ENCODE measurements at regions not wholly inside any gene's neighbourhood (a gene's known extent, or its start where the extent isn't known, plus 50 kb on each side); places are given as distances from the start of the nearest gene placed in this dataset.
"Not testable (repeated sequence)": the region's sequence is repeated elsewhere in the genome, so short reads cannot be mapped to it uniquely, and the experiment has no call there.

GRCh38 chrX:42017971-42018370, 94.6 kb upstream of the CASK start:
- Histone ChIP-seq H3K27me3 (no peaks in the 10 kb centered on the region), H3K36me3 (no peaks in the 10 kb centered on the region), H3K4me3 (no peak overlapping the region), H3K9me3 (no peaks in the 10 kb centered on the region), H3K27ac (no peak overlapping the region), H3K4me1 (no peaks in the 10 kb centered on the region)
- WGBS, 2 donors, result 83% methylated on average over 1 of the region's 1 CpG
- TF ChIP-seq CTCF (IDR thresholded peaks at IDR 0.05), result no peak
- no peak for TF ChIP-seq EP300 (IDR thresholded peaks at IDR 0.05)
- no peak for TF ChIP-seq POLR2A (IDR thresholded peaks at IDR 0.05)
- no peak for DNase-seq (ENCODE audit: low spot score in 2 of 2)

GRCh38 chrX:42000836-42001235, 77.5 kb upstream of the CASK start:
- 64 to 66% methylated on average over 3 of the region's 3 CpGs for WGBS, 2 donors
- Histone ChIP-seq H3K4me3 (no peak overlapping the region), H3K9me3 (no peaks in the 10 kb centered on the region), H3K27me3 (no peaks in the 10 kb centered on the region), H3K4me1 (no peaks in the 10 kb centered on the region), H3K36me3 (no peaks in the 10 kb centered on the region), H3K27ac (no peak overlapping the region)
- no peak for DNase-seq (ENCODE audit: low spot score in 2 of 2)
- no peak for TF ChIP-seq EP300 (IDR thresholded peaks at IDR 0.05)

- no peaks in the 10 kb centered on the region for H3K36me3 ChIP-seq
- no peak overlapping the region for H3K27ac ChIP-seq
- 69 to 79% methylated on average over 6 of the region's 6 CpGs for WGBS, 2 donors
- H3K4me3 ChIP-seq, result no peak overlapping the region
- no peaks in the 10 kb centered on the region for H3K4me1 ChIP-seq
- no peak for TF ChIP-seq POLR2A (IDR thresholded peaks at IDR 0.05)
- TF ChIP-seq CTCF (IDR thresholded peaks at IDR 0.05), result no peak
- no peak for TF ChIP-seq EP300 (IDR thresholded peaks at IDR 0.05)
- no peaks in the 10 kb centered on the region for H3K9me3 ChIP-seq
- no peak for DNase-seq (ENCODE audit: low spot score in 2 of 2)
- no peaks in the 10 kb centered on the region for H3K27me3 ChIP-seq
Observed at GRCh38 chrX:41984628-41985027, 61.3 kb upstream of the CASK start.

- Histone ChIP-seq H3K36me3 (no peaks in the 10 kb centered on the region), H3K4me3 (no peak overlapping the region), H3K27me3 (no peaks in the 10 kb centered on the region), H3K27ac (no peak overlapping the region), H3K9me3 (no peaks in the 10 kb centered on the region), H3K4me1 (no peaks in the 10 kb centered on the region)
- no peak for DNase-seq (ENCODE audit: low spot score in 2 of 2)
- TF ChIP-seq POLR2A (IDR thresholded peaks at IDR 0.05), result no peak
- no peak for TF ChIP-seq CTCF (IDR thresholded peaks at IDR 0.05)
- TF ChIP-seq EP300 (IDR thresholded peaks at IDR 0.05), result no peak
Observed at GRCh38 chrX:41982953-41983352, 59.6 kb upstream of the CASK start.

GRCh38 chrX:41981481-41982013, 58.2 kb upstream of the CASK start:
- H3K36me3 ChIP-seq, result no peaks in the 10 kb centered on the region
- 69 to 71% methylated on average over 4 of the region's 4 CpGs for WGBS, 2 donors
- H3K4me3 ChIP-seq, result no peak overlapping the region
- DNase-seq (ENCODE audit: low spot score in 2 of 2), result no peak
- TF ChIP-seq CTCF (IDR thresholded peaks at IDR 0.05) (no peak), EP300 (IDR thresholded peaks at IDR 0.05) (no peak), POLR2A (IDR thresholded peaks at IDR 0.05) (no peak)
- no peaks in the 10 kb centered on the region for H3K27me3 ChIP-seq
- H3K27ac ChIP-seq, result no peak overlapping the region
- no peaks in the 10 kb centered on the region for H3K4me1 ChIP-seq
- no peaks in the 10 kb centered on the region for H3K9me3 ChIP-seq

- H3K9me3 ChIP-seq; H3K36me3 ChIP-seq; DNase-seq (ENCODE audit: low spot score in 2 of 2); H3K27me3 ChIP-seq; H3K27ac ChIP-seq; H3K4me3 ChIP-seq; H3K4me1 ChIP-seq: not testable (repeated sequence)
- 91 to 95% methylated on average over 1 of the region's 1 CpG for WGBS, 2 donors
Observed at GRCh38 chrX:41974677-41975076, 51.3 kb upstream of the CASK start.

Data from tibial nerve (tissue), 4 donors.